DOHH2 (cell line): ENCODE measurements at regions not wholly inside any gene's neighbourhood (a gene's known extent, or its start where the extent isn't known, plus 50 kb on each side); places are given as distances from the start of the nearest gene placed in this dataset.

Experiments
- H3F3A ChIP-seq: fragments of 200-600 bp; sonication (generic), shearing (Covaris generic); 2 replicates; pipeline ENCODE4 v1.6.0; 2016; ENCODE audit warnings: antibody characterized with exemption, mild to moderate bottlenecking; ENCODE audit not compliant: control insufficient read depth, insufficient read depth
- H3K27ac ChIP-seq: fragments of 200-600 bp; sonication (generic); 2 replicates; pipeline ENCODE4 v1.5.1; 2014; ENCODE audit warnings: low read depth, mild to moderate bottlenecking, low read length, moderate library complexity
- H3K27me3 ChIP-seq: fragments of 200-600 bp; sonication (generic); 2 replicates; pipeline ENCODE4 v1.6.1; 2014; ENCODE audit warnings: mild to moderate bottlenecking, low read length, mixed read lengths; ENCODE audit not compliant: control insufficient read depth
- H3K36me3 ChIP-seq: fragments of 200-600 bp; sonication (generic); 2 replicates; pipeline ENCODE4 v1.6.1; 2014; ENCODE audit warnings: mild to moderate bottlenecking, low read length, moderate library complexity, mixed read lengths; ENCODE audit not compliant: control insufficient read depth
- H3K4me1 ChIP-seq: fragments of 200-600 bp; sonication (generic); 2 replicates; pipeline ENCODE4 v1.6.1; 2014; ENCODE audit warnings: mild to moderate bottlenecking, low read length, mixed read lengths; ENCODE audit not compliant: control insufficient read depth
- H3K4me2 ChIP-seq: fragments of 200-600 bp; sonication (generic); 2 replicates; pipeline ENCODE4 v1.6.0; 2014; ENCODE audit warnings: mild to moderate bottlenecking, low read length, moderate library complexity
- H3K4me3 ChIP-seq: fragments of 200-600 bp; sonication (generic); 2 replicates; pipeline ENCODE4 v1.5.1; 2014; ENCODE audit warnings: mild to moderate bottlenecking, low read length, mixed read lengths
- H3K79me2 ChIP-seq: fragments of 200-600 bp; sonication (generic); 2 replicates; pipeline ENCODE4 v1.6.1; 2014; ENCODE audit warnings: mild to moderate bottlenecking, low read length, mixed read lengths; ENCODE audit not compliant: control insufficient read depth
- H3K9me2 ChIP-seq: fragments of 200-600 bp; sonication (generic); replicated peaks from 2 replicates; pipeline ENCODE4 v1.6.1; 2014; ENCODE audit warnings: mild to moderate bottlenecking, low read length, mixed read lengths; ENCODE audit not compliant: control insufficient read depth
- H3K9me3 ChIP-seq: fragments of 200-600 bp; sonication (generic); 2 replicates; pipeline ENCODE4 v1.6.1; 2014; ENCODE audit warnings: antibody characterized with exemption, low read length, mixed read lengths; ENCODE audit not compliant: control insufficient read depth, insufficient read depth
- H4K20me1 ChIP-seq: fragments of 200-600 bp; sonication (generic); 2 replicates; pipeline ENCODE4 v1.6.0; 2014; ENCODE audit warnings: low read depth, mild to moderate bottlenecking, antibody characterized with exemption, low read length, moderate library complexity; ENCODE audit not compliant: control insufficient read depth, insufficient read depth
- CTCF ChIP-seq: fragments of 200-600 bp; sonication (generic); IDR thresholded peaks from one replicate; pipeline ENCODE4 v1.5.1; 2014; ENCODE audit warnings: antibody characterized with exemption, mild to moderate bottlenecking, low read depth, low read length; ENCODE audit not compliant: poor library complexity, severe bottlenecking
- EZH2phosphoT487 ChIP-seq: fragments of 200-600 bp; sonication (generic); IDR thresholded peaks from 2 replicates; pipeline ENCODE4 v1.6.1; 2017; ENCODE audit warnings: borderline replicate concordance, mild to moderate bottlenecking, antibody characterized with exemption, low read length, moderate library complexity, mixed read lengths

DNA sequence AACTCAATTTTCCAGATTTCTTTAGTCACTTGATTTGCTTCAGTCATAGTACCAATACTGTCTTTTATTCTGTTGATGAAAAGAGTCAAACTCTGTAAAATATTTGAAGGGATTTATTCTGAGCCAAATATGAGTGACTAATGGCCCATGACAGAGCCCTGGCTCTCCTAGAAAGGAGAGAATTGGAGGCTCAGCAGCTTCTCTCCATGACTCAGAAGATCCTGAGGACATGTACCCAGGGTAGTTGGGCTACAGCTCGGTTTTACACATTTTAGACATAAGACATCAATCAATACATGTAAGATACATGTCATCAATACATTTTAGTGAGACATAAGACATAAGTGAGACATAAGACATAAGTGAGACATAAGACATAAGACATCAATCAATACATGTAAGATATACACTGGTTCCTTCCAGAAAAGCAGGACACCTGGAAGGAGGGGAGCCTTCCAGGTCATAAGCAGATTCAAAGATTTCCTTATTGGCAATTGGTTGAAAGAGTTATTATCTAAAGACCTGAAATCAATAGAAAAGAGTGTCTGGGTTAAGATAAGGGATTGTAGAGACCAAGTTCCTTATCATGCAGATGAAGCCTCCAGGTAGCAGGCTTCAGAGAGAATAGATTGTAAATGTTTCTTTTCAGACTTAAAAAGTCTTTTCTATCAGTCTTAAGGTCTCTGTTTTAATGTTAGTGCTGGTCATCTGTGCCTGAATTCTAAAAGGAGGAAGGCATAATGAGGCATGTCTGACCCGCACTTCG lies 179.8 kb upstream of the RFC3 start:
- no peaks in the 10 kb centered on the region for H3K27me3 ChIP-seq
- no peak overlapping the region for H3K4me3 ChIP-seq
- no peaks in the 10 kb centered on the region for H3K36me3 ChIP-seq
- H3K27ac ChIP-seq = no peak overlapping the region
- H3K9me2 ChIP-seq = no peaks in the 10 kb centered on the region
- no peaks in the 10 kb centered on the region for H3K9me3 ChIP-seq
- no peak overlapping the region for H3K4me2 ChIP-seq
- H4K20me1 ChIP-seq = no peaks in the 10 kb centered on the region
- peaks cover 7% of the 10 kb centered on the region; the same call in 1 of the 2 replicates for H3K4me1 ChIP-seq
- no peaks in the 10 kb centered on the region for H3F3A ChIP-seq
- TF ChIP-seq EZH2phosphoT487 (no peak), CTCF (no peak)
- no peaks in the 10 kb centered on the region for H3K79me2 ChIP-seq

DNA sequence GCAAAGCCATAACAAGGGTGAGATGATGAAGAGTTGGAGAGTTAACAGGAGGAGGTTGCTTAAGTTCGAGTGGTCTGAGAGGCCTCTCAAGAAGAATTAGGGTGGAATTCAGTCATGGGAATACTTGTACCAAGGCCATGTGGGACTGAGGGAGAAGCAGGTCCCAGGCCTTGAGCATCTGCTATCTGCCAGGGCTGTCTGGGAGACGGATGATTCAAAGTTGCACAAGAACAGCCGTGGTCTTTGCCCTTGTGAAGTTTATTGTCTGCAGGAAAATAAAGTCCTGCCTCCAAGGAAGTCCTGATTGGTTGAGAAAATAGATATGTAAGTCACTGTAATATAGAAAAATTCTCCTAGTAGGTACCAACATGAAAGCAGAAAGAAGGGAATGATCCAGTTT lies 178.8 kb upstream of the RFC3 start:
- TF ChIP-seq EZH2phosphoT487 (no peak), CTCF (no peak)
- Histone ChIP-seq H3K9me2 (no peaks in the 10 kb centered on the region), H3K4me2 (no peak overlapping the region), H3K4me1 (peaks cover 7% of the 10 kb centered on the region; the same call in 1 of the 2 replicates), H3F3A (no peaks in the 10 kb centered on the region), H3K27me3 (no peaks in the 10 kb centered on the region), H3K4me3 (no peak overlapping the region), H3K36me3 (no peaks in the 10 kb centered on the region), H3K79me2 (no peaks in the 10 kb centered on the region), H3K27ac (no peak overlapping the region), H4K20me1 (no peaks in the 10 kb centered on the region), H3K9me3 (no peaks in the 10 kb centered on the region)

DNA sequence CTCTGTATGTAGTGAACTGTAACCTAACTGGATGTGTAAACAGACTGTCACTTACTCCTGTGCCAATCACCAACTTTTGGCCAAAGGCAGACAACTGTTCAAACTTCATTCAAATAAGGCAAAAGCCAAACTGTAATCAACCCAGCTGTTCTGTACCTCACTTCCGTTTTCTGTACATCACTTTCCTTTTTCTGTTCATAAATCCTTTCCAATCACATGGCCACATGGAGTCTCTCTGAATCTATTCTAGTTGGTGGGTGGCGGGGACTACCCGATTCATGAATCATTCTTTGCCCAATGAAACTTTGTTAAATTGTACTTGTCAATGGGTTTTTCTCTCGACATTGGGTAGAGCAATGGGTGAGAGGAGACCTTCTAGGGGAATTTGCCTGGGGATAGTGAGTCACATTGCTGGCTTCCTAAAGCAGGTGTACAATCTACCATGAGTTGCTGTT lies 178.3 kb upstream of the RFC3 start:
- no peak for TF ChIP-seq CTCF
- TF ChIP-seq EZH2phosphoT487 = no peak
- Histone ChIP-seq H3K36me3 (no peaks in the 10 kb centered on the region), H3K9me3 (no peaks in the 10 kb centered on the region), H3K4me1 (peaks cover 7% of the 10 kb centered on the region; the same call in 1 of the 2 replicates), H3K27ac (no peak overlapping the region), H3K4me3 (no peak overlapping the region), H3F3A (no peaks in the 10 kb centered on the region), H3K9me2 (no peaks in the 10 kb centered on the region), H3K4me2 (no peak overlapping the region), H3K79me2 (no peaks in the 10 kb centered on the region), H3K27me3 (no peaks in the 10 kb centered on the region), H4K20me1 (no peaks in the 10 kb centered on the region)
